Activated T-helper 2 cell treated with anti-CD3 and anti-CD28 coated beads, Interferon-gamma antibody, Interleukin-2, Interleukin-4, amounts not matched to agents 10 μg/mL and 5 μg/mL and 100 μg/mL, durations not matched to agents 14 hours and 24 hours and 36 hours (primary cell): ENCODE measurements at regions not wholly inside any gene's neighbourhood (a gene's known extent, or its start where the extent isn't known, plus 50 kb on each side); places are given as distances from the start of the nearest gene placed in this dataset.

ENCODE experiments used
- DNase-seq: peaks from one replicate; pipeline ENCODE4 v3.0.0; 2021; ENCODE audit warnings: low spot score
- H3K27ac Mint-ChIP-seq: one replicate; pipeline ENCODE4 v1.8.0; 2021; ENCODE audit warnings: mixed read lengths
- H3K27me3 Mint-ChIP-seq: one replicate; pipeline ENCODE4 v1.8.0; 2021; ENCODE audit warnings: low read depth, mixed read lengths
- H3K36me3 Mint-ChIP-seq: one replicate; pipeline ENCODE4 v1.8.0; 2021; ENCODE audit warnings: low read depth, mixed read lengths
- H3K4me1 Mint-ChIP-seq: one replicate; pipeline ENCODE4 v1.8.0; 2021; ENCODE audit warnings: low read depth, mixed read lengths
- H3K4me3 Mint-ChIP-seq: one replicate; pipeline ENCODE4 v1.8.0; 2021; ENCODE audit warnings: low read depth, mild to moderate bottlenecking, moderate library complexity, mixed read lengths
- H3K9me3 Mint-ChIP-seq: one replicate; pipeline ENCODE4 v1.8.0; 2021; ENCODE audit warnings: mixed read lengths
- intact Hi-C: fragments of 100-400 bp; cut with micrococcal nuclease; formaldehyde crosslinking; loops from one replicate; pipeline ENCODE4 v1.15.1; 2023

- no peak overlapping the region for H3K27ac Mint-ChIP-seq
- intact Hi-C loops, result no loop called here
- no peak overlapping the region for H3K4me3 Mint-ChIP-seq
- H3K36me3 Mint-ChIP-seq, result no peaks in the 10 kb centered on the region
- no peaks in the 10 kb centered on the region for H3K27me3 Mint-ChIP-seq
- peaks cover 7% of the 10 kb centered on the region for H3K9me3 Mint-ChIP-seq
- H3K4me1 Mint-ChIP-seq, result no peaks in the 10 kb centered on the region
- no peak for DNase-seq
Measured at GRCh38 chr3:95352471-95352870, 1289.6 kb downstream of the NSUN3 start.

- Mint-ChIP-seq H3K4me1 (no peaks in the 10 kb centered on the region), H3K36me3 (no peaks in the 10 kb centered on the region), H3K4me3 (no peak overlapping the region), H3K9me3 (peaks cover 12% of the 10 kb centered on the region), H3K27ac (no peak overlapping the region), H3K27me3 (no peaks in the 10 kb centered on the region)
- intact Hi-C loops, result no loop called here
- DNase-seq, result no peak
Measured at GRCh38 chr3:95354489-95354888, 1291.6 kb downstream of the NSUN3 start.

- no peaks in the 10 kb centered on the region for H3K27me3 Mint-ChIP-seq
- H3K4me1 Mint-ChIP-seq, result no peaks in the 10 kb centered on the region
- H3K4me3 Mint-ChIP-seq, result no peak overlapping the region
- peaks cover 12% of the 10 kb centered on the region for H3K9me3 Mint-ChIP-seq
- DNase-seq, result no peak
- intact Hi-C loops, result no loop called here
- no peaks in the 10 kb centered on the region for H3K36me3 Mint-ChIP-seq
- no peak overlapping the region for H3K27ac Mint-ChIP-seq
Measured at GRCh38 chr3:95356764-95357501, 1294.1 kb downstream of the NSUN3 start.

GRCh38 chr3:95387242-95388021 lies 1324.6 kb downstream of the NSUN3 start:
- intact Hi-C loops, result no loop called here
- Mint-ChIP-seq H3K4me1 (no peaks in the 10 kb centered on the region), H3K9me3 (peaks cover 38% of the 10 kb centered on the region), H3K4me3 (no peak overlapping the region), H3K36me3 (no peaks in the 10 kb centered on the region), H3K27me3 (no peaks in the 10 kb centered on the region), H3K27ac (no peak overlapping the region)
- DNase-seq, result no peak

- intact Hi-C loops, result no loop called here
- no peak overlapping the region for H3K4me3 Mint-ChIP-seq
- H3K27ac Mint-ChIP-seq, result no peak overlapping the region
- no peaks in the 10 kb centered on the region for H3K4me1 Mint-ChIP-seq
- H3K27me3 Mint-ChIP-seq, result no peaks in the 10 kb centered on the region
- peaks cover 32% of the 10 kb centered on the region for H3K9me3 Mint-ChIP-seq
- DNase-seq, result no peak
- no peaks in the 10 kb centered on the region for H3K36me3 Mint-ChIP-seq
Measured at GRCh38 chr3:95389725-95390313, 1327.0 kb downstream of the NSUN3 start.

- intact Hi-C loops, result no loop called here
- H3K4me3 Mint-ChIP-seq, result no peak overlapping the region
- peaks cover 8% of the 10 kb centered on the region for H3K9me3 Mint-ChIP-seq
- no peak for DNase-seq
- H3K4me1 Mint-ChIP-seq, result no peaks in the 10 kb centered on the region
- H3K27ac Mint-ChIP-seq, result no peak overlapping the region
- H3K36me3 Mint-ChIP-seq, result no peaks in the 10 kb centered on the region
- H3K27me3 Mint-ChIP-seq, result no peaks in the 10 kb centered on the region
Measured at GRCh38 chr3:95394286-95394685, 1331.4 kb downstream of the NSUN3 start.

- Mint-ChIP-seq H3K27ac (no peak overlapping the region), H3K36me3 (no peaks in the 10 kb centered on the region), H3K4me1 (no peaks in the 10 kb centered on the region), H3K9me3 (peaks cover 17% of the 10 kb centered on the region), H3K27me3 (no peaks in the 10 kb centered on the region), H3K4me3 (no peak overlapping the region)
- intact Hi-C loops, result no loop called here
- no peak for DNase-seq
Measured at GRCh38 chr3:95399585-95399984, 1336.7 kb downstream of the NSUN3 start.

GRCh38 chr3:95401693-95402092 lies 1338.8 kb downstream of the NSUN3 start:
- H3K36me3 Mint-ChIP-seq, result no peaks in the 10 kb centered on the region
- no peaks in the 10 kb centered on the region for H3K27me3 Mint-ChIP-seq
- H3K4me1 Mint-ChIP-seq, result no peaks in the 10 kb centered on the region
- H3K4me3 Mint-ChIP-seq, result no peak overlapping the region
- no peak overlapping the region for H3K27ac Mint-ChIP-seq
- no peak for DNase-seq
- peaks cover 17% of the 10 kb centered on the region for H3K9me3 Mint-ChIP-seq
- intact Hi-C loops, result no loop called here

GRCh38 chr3:95407709-95408463 lies 1345.0 kb downstream of the NSUN3 start:
- no peak overlapping the region for H3K27ac Mint-ChIP-seq
- intact Hi-C loops, result no loop called here
- no peaks in the 10 kb centered on the region for H3K4me1 Mint-ChIP-seq

GRCh38 chr3:95408464-95408862 lies 1345.6 kb downstream of the NSUN3 start:
- no peak overlapping the region for H3K4me3 Mint-ChIP-seq
- intact Hi-C loops, result no loop called here
- no peaks in the 10 kb centered on the region for H3K27me3 Mint-ChIP-seq
- no peaks in the 10 kb centered on the region for H3K36me3 Mint-ChIP-seq
- H3K9me3 Mint-ChIP-seq, result peaks cover 22% of the 10 kb centered on the region
- no peaks in the 10 kb centered on the region for H3K4me1 Mint-ChIP-seq
- H3K27ac Mint-ChIP-seq, result no peak overlapping the region
- no peak for DNase-seq

More at GRCh38 chr3:95407709-95408463, 1345.0 kb downstream of the NSUN3 start:
- Mint-ChIP-seq H3K9me3 (peaks cover 20% of the 10 kb centered on the region), H3K4me3 (no peak overlapping the region), H3K36me3 (no peaks in the 10 kb centered on the region), H3K27me3 (no peaks in the 10 kb centered on the region)
- no peak for DNase-seq

- H3K36me3 Mint-ChIP-seq, result no peaks in the 10 kb centered on the region
- H3K4me3 Mint-ChIP-seq, result no peak overlapping the region
Measured at GRCh38 chr3:95418251-95418650, 1355.4 kb downstream of the NSUN3 start.

GRCh38 chr3:95424279-95424678 lies 1361.4 kb downstream of the NSUN3 start:
- Mint-ChIP-seq H3K27me3 (no peaks in the 10 kb centered on the region), H3K4me1 (no peaks in the 10 kb centered on the region), H3K9me3 (peaks cover 12% of the 10 kb centered on the region), H3K27ac (no peak overlapping the region), H3K4me3 (no peak overlapping the region), H3K36me3 (no peaks in the 10 kb centered on the region)
- intact Hi-C loops, result no loop called here
- no peak for DNase-seq

More at GRCh38 chr3:95418251-95418650, 1355.4 kb downstream of the NSUN3 start:
- H3K9me3 Mint-ChIP-seq, result peaks cover 20% of the 10 kb centered on the region
- no peak overlapping the region for H3K27ac Mint-ChIP-seq
- H3K27me3 Mint-ChIP-seq, result no peaks in the 10 kb centered on the region
- DNase-seq, result no peak
- no peaks in the 10 kb centered on the region for H3K4me1 Mint-ChIP-seq
- intact Hi-C loops, result no loop called here
